CD4-positive, CD25-positive, alpha-beta regulatory T cell (primary cell): ENCODE measurements at regions not wholly inside any gene's neighbourhood (a gene's known extent, or its start where the extent isn't known, plus 50 kb on each side); places are given as distances from the start of the nearest gene placed in this dataset.

Experiments used
- ATAC-seq, 2 donors: fragments of 150-1000 bp; cut with Tn5 transposase; one replicate each; pipeline ENCODE4 v1.10.0; 2021; ENCODE audit warnings: low read depth in 2 of 2, moderate number of reproducible peaks in 2 of 2, moderate library complexity in 1 of 2
- DNase-seq, 3 donors: peaks; one replicate each; pipeline versions ENCODE4 v3.0.0 to v3.0.0-alpha.2; 2012 to 2022; ENCODE audit warnings: mixed read lengths in 1 of 3
- H3K27ac ChIP-seq: one replicate; pipeline ENCODE4 v1.7.0; 2013; ENCODE audit warnings: mild to moderate bottlenecking, low read length; ENCODE audit not compliant: insufficient read depth, poor library complexity, severe bottlenecking
- H3K27me3 ChIP-seq: one replicate; pipeline ENCODE4 v1.7.0; 2013; ENCODE audit warnings: low read length; ENCODE audit not compliant: control insufficient read depth, insufficient read depth
- H3K36me3 ChIP-seq: one replicate; pipeline ENCODE4 v1.7.0; 2013; ENCODE audit warnings: mild to moderate bottlenecking, low read length, moderate library complexity; ENCODE audit not compliant: control insufficient read depth, insufficient read depth
- H3K4me1 ChIP-seq: 2 replicates; pipeline ENCODE4 v1.7.0; 2013; ENCODE audit warnings: mild to moderate bottlenecking, low read length; ENCODE audit not compliant: insufficient read depth, control insufficient read depth, poor library complexity, severe bottlenecking
- H3K4me3 ChIP-seq: one replicate; pipeline ENCODE4 v1.7.0; 2013; ENCODE audit warnings: low read depth, mild to moderate bottlenecking, low read length, moderate library complexity
- H3K9me3 ChIP-seq, 2 experiments: 1 replicate in 1 of 2; 2 replicates in 1 of 2; pipeline ENCODE4 v1.7.0; 2013; ENCODE audit warnings: low read length in 2 of 2, mild to moderate bottlenecking in 1 of 2, moderate library complexity in 1 of 2; ENCODE audit not compliant: control insufficient read depth in 2 of 2
- H3K27ac Mint-ChIP-seq, 3 donors: one replicate each; pipeline ENCODE4 v1.8.0; 2020 to 2022; ENCODE audit warnings: mild to moderate bottlenecking in 3 of 3, mixed read lengths in 3 of 3, moderate library complexity in 2 of 3
- H3K27me3 Mint-ChIP-seq: one replicate; pipeline ENCODE4 v1.8.0; 2022; ENCODE audit warnings: mild to moderate bottlenecking, mixed read lengths
- H3K36me3 Mint-ChIP-seq: one replicate; pipeline ENCODE4 v1.8.0; 2020; ENCODE audit warnings: mixed read lengths
- H3K4me1 Mint-ChIP-seq, 4 donors: one replicate each; pipeline ENCODE4 v1.8.0; 2020 to 2022; ENCODE audit warnings: mixed read lengths in 4 of 4, mild to moderate bottlenecking in 1 of 4
- H3K4me3 Mint-ChIP-seq, 4 donors: one replicate each; pipeline ENCODE4 v1.8.0; 2020 to 2022; ENCODE audit warnings: mild to moderate bottlenecking in 4 of 4, mixed read lengths in 4 of 4, moderate library complexity in 3 of 4
- H3K9me3 Mint-ChIP-seq, 7 donors: one replicate each; pipeline ENCODE4 v1.8.0; 2020 to 2022; ENCODE audit warnings: mixed read lengths in 7 of 7, mild to moderate bottlenecking in 3 of 7, moderate library complexity in 2 of 7

GRCh38 chr7:41045556-41046123, 657.2 kb downstream of the INHBA start:
- no peaks in the 10 kb centered on the region for H3K4me1 ChIP-seq
- no peak overlapping the region for H3K27ac Mint-ChIP-seq
- H3K9me3 Mint-ChIP-seq = peaks cover 2 to 23% (median 7%) of the 10 kb centered on the region in 7 donors
- DNase-seq (no peak), ATAC-seq (no peak)
- no peak overlapping the region for H3K27ac ChIP-seq
- H3K4me3 Mint-ChIP-seq = no peak overlapping the region
- H3K36me3 Mint-ChIP-seq = no peaks in the 10 kb centered on the region
- H3K27me3 ChIP-seq = no peaks in the 10 kb centered on the region
- H3K9me3 ChIP-seq = peaks cover 0 to 5% of the 10 kb centered on the region in 2 experiments
- no peak overlapping the region for H3K4me3 ChIP-seq
- no peaks in the 10 kb centered on the region for H3K36me3 ChIP-seq
- H3K27me3 Mint-ChIP-seq = no peaks in the 10 kb centered on the region
- H3K4me1 Mint-ChIP-seq = no peaks in the 10 kb centered on the region

- no peaks in the 10 kb centered on the region for H3K4me1 ChIP-seq
- no peaks in the 10 kb centered on the region for H3K36me3 ChIP-seq
- H3K36me3 Mint-ChIP-seq = no peaks in the 10 kb centered on the region
- peaks cover 0 to 17% (median 7%) of the 10 kb centered on the region in 7 donors for H3K9me3 Mint-ChIP-seq
- no peaks in the 10 kb centered on the region for H3K27me3 ChIP-seq
- peaks cover 0 to 1% of the 10 kb centered on the region in 2 experiments for H3K9me3 ChIP-seq
- no peak overlapping the region for H3K4me3 Mint-ChIP-seq
- ATAC-seq = no peak
- no peaks in the 10 kb centered on the region for H3K4me1 Mint-ChIP-seq
- no peaks in the 10 kb centered on the region for H3K27me3 Mint-ChIP-seq
- no peak overlapping the region for H3K27ac Mint-ChIP-seq
- DNase-seq = no peak
- no peak overlapping the region for H3K4me3 ChIP-seq
- H3K27ac ChIP-seq = no peak overlapping the region
These were observed 662.9 kb downstream of the INHBA start for GRCh38 chr7:41039981-41040380.

- Histone ChIP-seq H3K27ac (no peak overlapping the region), H3K4me3 (no peak overlapping the region), H3K9me3 (peaks cover 0 to 1% of the 10 kb centered on the region in 2 experiments), H3K27me3 (no peaks in the 10 kb centered on the region), H3K36me3 (no peaks in the 10 kb centered on the region), H3K4me1 (no peaks in the 10 kb centered on the region)
- Mint-ChIP-seq H3K27ac (no peak overlapping the region), H3K9me3 (peaks cover 0 to 13% (median 5%) of the 10 kb centered on the region in 7 donors), H3K27me3 (no peaks in the 10 kb centered on the region), H3K4me3 (no peak overlapping the region), H3K36me3 (no peaks in the 10 kb centered on the region), H3K4me1 (no peaks in the 10 kb centered on the region)
- no peak for ATAC-seq
- no peak for DNase-seq
These were observed 663.4 kb downstream of the INHBA start for GRCh38 chr7:41039386-41039953.

GRCh38 chr7:41038211-41038610, 664.7 kb downstream of the INHBA start:
- no peaks in the 10 kb centered on the region for H3K4me1 Mint-ChIP-seq
- DNase-seq (no peak), ATAC-seq (no peak)
- Histone ChIP-seq H3K27me3 (no peaks in the 10 kb centered on the region), H3K4me3 (no peak overlapping the region), H3K9me3 (no peaks in the 10 kb centered on the region), H3K36me3 (no peaks in the 10 kb centered on the region), H3K4me1 (no peaks in the 10 kb centered on the region), H3K27ac (no peak overlapping the region)
- peaks cover 0 to 10% (median 3%) of the 10 kb centered on the region in 7 donors for H3K9me3 Mint-ChIP-seq
- H3K4me3 Mint-ChIP-seq = no peak overlapping the region
- no peak overlapping the region for H3K27ac Mint-ChIP-seq
- no peaks in the 10 kb centered on the region for H3K36me3 Mint-ChIP-seq
- H3K27me3 Mint-ChIP-seq = no peaks in the 10 kb centered on the region

GRCh38 chr7:41037691-41038090, 665.2 kb downstream of the INHBA start:
- no peaks in the 10 kb centered on the region for H3K4me1 Mint-ChIP-seq
- Histone ChIP-seq H3K4me1 (no peaks in the 10 kb centered on the region), H3K36me3 (no peaks in the 10 kb centered on the region), H3K27me3 (no peaks in the 10 kb centered on the region), H3K4me3 (no peak overlapping the region), H3K9me3 (no peaks in the 10 kb centered on the region), H3K27ac (no peak overlapping the region)
- H3K27me3 Mint-ChIP-seq = no peaks in the 10 kb centered on the region
- no peak overlapping the region for H3K27ac Mint-ChIP-seq
- H3K9me3 Mint-ChIP-seq = peaks cover 0 to 10% (median 4%) of the 10 kb centered on the region in 7 donors
- no peaks in the 10 kb centered on the region for H3K36me3 Mint-ChIP-seq
- no peak for ATAC-seq
- DNase-seq = no peak
- no peak overlapping the region for H3K4me3 Mint-ChIP-seq

GRCh38 chr7:41035794-41036193, 667.1 kb downstream of the INHBA start:
- Histone ChIP-seq H3K27me3 (no peaks in the 10 kb centered on the region), H3K36me3 (no peaks in the 10 kb centered on the region), H3K4me1 (no peaks in the 10 kb centered on the region), H3K9me3 (no peaks in the 10 kb centered on the region), H3K4me3 (no peak overlapping the region), H3K27ac (no peak overlapping the region)
- no peaks in the 10 kb centered on the region for H3K27me3 Mint-ChIP-seq
- no peak for ATAC-seq
- H3K4me1 Mint-ChIP-seq = no peaks in the 10 kb centered on the region
- peaks cover 0 to 10% (median 3%) of the 10 kb centered on the region in 7 donors for H3K9me3 Mint-ChIP-seq
- H3K36me3 Mint-ChIP-seq = no peaks in the 10 kb centered on the region
- no peak overlapping the region for H3K27ac Mint-ChIP-seq
- no peak overlapping the region for H3K4me3 Mint-ChIP-seq
- DNase-seq = no peak

GRCh38 chr7:41033500-41033899, 669.4 kb downstream of the INHBA start:
- no peak overlapping the region for H3K27ac Mint-ChIP-seq
- no peak overlapping the region for H3K4me3 Mint-ChIP-seq

GRCh38 chr7:41030673-41031072, 672.2 kb downstream of the INHBA start:
- Histone ChIP-seq H3K36me3 (no peaks in the 10 kb centered on the region), H3K9me3 (no peaks in the 10 kb centered on the region), H3K27ac (no peak overlapping the region), H3K4me3 (no peak overlapping the region), H3K4me1 (no peaks in the 10 kb centered on the region), H3K27me3 (no peaks in the 10 kb centered on the region)
- Mint-ChIP-seq H3K4me1 (no peaks in the 10 kb centered on the region), H3K36me3 (no peaks in the 10 kb centered on the region), H3K27me3 (no peaks in the 10 kb centered on the region), H3K4me3 (no peak overlapping the region), H3K9me3 (peaks cover 0 to 8% (median 4%) of the 10 kb centered on the region in 7 donors), H3K27ac (no peak overlapping the region)
- ATAC-seq = no peak
- no peak for DNase-seq

More at GRCh38 chr7:41033500-41033899, 669.4 kb downstream of the INHBA start:
- Histone ChIP-seq H3K4me1 (no peaks in the 10 kb centered on the region), H3K36me3 (no peaks in the 10 kb centered on the region), H3K27ac (no peak overlapping the region), H3K9me3 (no peaks in the 10 kb centered on the region), H3K4me3 (no peak overlapping the region), H3K27me3 (no peaks in the 10 kb centered on the region)
- Mint-ChIP-seq H3K27me3 (no peaks in the 10 kb centered on the region), H3K4me1 (no peaks in the 10 kb centered on the region), H3K36me3 (no peaks in the 10 kb centered on the region), H3K9me3 (peaks cover 0 to 6% (median 4%) of the 10 kb centered on the region in 7 donors)
- ATAC-seq (no peak), DNase-seq (no peak)
